ENCODE measurements at regions not wholly inside any gene's neighbourhood (a gene's known extent, or its start where the extent isn't known, plus 50 kb on each side); places are given as distances from the start of the nearest gene placed in this dataset.

DNA sequence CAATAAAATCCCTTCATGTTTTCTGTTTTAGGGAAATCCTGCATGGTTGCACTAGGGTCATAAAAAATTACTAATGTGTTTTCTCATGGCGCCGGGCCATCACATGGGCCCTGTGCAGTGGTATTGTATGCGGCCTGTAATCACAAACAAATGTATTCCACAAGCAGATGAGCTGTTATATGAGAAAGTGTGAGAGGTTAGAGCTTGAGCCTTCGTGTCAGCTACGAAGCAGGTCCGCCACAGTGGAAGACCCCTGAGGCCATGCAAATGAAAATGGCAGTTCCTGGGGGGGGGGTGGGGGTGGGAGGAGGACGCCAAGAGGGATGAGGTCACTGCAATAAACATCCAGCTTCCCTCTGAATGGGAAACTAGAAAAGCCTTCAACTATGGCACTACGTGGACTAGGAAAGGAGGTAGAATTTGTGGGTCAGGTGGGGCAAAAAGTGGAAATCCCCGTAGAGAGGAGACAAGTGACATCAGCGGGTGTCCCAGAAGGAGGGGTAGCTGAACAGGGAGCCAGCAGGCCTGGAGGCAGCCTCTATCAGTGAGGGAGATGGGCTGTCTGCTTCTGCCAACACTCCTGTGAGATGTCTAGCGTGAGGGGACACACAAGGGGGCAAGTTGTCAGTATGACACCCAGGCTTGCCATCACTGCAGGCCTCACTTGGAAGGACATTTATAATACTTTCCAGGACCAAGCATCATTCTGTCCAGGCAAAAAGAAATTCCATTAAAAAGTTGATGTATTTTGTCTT lies 130.3 kb upstream of the CTAGE1 start:
- no peak overlapping the region for H3K4me3 ChIP-seq (ENCODE audit: low read length)
- DNase-seq (ENCODE audit: low read depth): peak; percentile 82
- TF ChIP-seq, protein P1, sequence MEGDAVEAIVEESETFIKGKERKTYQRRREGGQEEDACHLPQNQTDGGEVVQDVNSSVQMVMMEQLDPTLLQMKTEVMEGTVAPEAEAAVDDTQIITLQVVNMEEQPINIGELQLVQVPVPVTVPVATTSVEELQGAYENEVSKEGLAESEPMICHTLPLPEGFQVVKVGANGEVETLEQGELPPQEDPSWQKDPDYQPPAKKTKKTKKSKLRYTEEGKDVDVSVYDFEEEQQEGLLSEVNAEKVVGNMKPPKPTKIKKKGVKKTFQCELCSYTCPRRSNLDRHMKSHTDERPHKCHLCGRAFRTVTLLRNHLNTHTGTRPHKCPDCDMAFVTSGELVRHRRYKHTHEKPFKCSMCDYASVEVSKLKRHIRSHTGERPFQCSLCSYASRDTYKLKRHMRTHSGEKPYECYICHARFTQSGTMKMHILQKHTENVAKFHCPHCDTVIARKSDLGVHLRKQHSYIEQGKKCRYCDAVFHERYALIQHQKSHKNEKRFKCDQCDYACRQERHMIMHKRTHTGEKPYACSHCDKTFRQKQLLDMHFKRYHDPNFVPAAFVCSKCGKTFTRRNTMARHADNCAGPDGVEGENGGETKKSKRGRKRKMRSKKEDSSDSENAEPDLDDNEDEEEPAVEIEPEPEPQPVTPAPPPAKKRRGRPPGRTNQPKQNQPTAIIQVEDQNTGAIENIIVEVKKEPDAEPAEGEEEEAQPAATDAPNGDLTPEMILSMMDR (conservative IDR thresholded peaks at IDR 0.05; ENCODE audit: low read length): no peak

DNA sequence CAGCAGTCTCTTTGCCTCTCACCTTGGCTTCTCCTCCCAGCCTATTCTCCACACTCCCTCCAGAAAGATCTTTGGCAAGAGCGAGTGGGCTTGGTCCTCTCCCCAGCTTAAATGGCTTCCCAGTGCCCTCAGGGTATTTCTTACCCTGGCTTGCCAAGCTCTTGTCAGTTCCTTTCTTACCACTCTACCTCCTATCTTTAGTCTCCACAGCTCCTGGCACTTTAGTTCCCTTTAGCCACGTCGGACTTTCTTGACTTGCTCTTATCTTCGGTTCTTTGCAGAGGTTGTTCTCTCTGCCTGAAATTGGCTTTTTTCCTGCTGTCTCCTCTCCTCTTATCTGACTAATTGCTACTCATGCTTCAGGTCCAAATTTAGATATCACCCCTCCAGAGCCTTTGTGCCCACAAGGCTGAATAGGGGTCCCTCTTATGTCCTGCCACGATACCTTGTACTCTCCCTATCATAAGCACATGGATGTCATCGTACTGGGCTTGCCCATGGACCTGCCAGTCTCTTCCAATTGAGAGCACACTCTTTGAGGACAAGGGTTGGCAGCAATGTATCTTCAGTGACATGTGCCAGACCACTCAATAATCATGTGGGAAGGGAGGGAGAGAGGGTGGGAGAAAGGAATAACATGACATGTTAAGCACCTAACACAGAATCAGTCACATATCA lies 131.7 kb upstream of the CTAGE1 start:
- no peak overlapping the region for H3K4me3 ChIP-seq (ENCODE audit: low read length)
- TF ChIP-seq, protein P1 (conservative IDR thresholded peaks at IDR 0.05; ENCODE audit: low read length): no peak
- no peak for DNase-seq (ENCODE audit: low read depth)

DNA sequence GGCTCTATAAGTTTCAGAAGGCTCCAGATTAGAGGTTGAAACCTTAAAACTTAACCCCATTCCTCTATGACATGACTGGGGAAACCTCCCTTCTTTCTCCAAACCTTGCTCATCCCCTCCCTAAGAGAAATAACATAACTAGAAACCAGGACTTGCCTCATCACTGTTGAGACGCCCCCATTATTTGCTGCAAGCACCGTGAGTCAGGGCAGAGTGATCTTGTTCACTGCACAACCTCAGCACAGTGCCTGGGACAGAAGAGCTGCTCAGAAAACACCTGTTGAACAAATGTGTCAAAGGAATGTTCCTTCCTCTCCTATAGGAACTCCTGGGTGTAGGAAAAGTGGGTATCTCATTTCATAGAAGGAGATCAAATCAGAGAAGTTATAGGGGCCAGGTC lies 132.7 kb upstream of the CTAGE1 start:
- TF ChIP-seq, protein P1 (conservative IDR thresholded peaks at IDR 0.05; ENCODE audit: low read length): no peak
- H3K4me3 ChIP-seq (ENCODE audit: low read length): no peak overlapping the region
- peak; percentile 33 for DNase-seq (ENCODE audit: low read depth)

DNA sequence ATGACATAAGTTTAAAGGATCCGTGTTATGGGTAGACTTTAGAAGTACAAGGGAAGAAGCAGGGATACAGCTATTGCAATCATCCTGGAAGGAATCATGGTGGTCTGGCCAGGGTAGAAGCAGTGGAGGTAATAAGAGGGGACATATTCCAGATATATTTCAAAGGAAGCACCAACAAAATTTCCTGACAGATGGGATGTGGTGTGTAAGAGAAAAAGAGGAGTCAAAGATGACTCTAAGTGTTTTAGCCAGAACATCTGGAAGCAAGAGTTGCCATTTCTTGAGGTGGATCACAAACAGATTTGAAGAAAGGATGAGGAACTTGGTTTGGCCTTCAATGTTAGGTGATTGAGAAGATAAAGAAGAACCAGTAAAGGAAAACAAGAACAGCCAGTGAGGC lies 133.1 kb upstream of the CTAGE1 start:
- TF ChIP-seq, protein P1 (conservative IDR thresholded peaks at IDR 0.05; ENCODE audit: low read length): no peak
- no peak for DNase-seq (ENCODE audit: low read depth)
- H3K4me3 ChIP-seq (ENCODE audit: low read length): no peak overlapping the region

DNA sequence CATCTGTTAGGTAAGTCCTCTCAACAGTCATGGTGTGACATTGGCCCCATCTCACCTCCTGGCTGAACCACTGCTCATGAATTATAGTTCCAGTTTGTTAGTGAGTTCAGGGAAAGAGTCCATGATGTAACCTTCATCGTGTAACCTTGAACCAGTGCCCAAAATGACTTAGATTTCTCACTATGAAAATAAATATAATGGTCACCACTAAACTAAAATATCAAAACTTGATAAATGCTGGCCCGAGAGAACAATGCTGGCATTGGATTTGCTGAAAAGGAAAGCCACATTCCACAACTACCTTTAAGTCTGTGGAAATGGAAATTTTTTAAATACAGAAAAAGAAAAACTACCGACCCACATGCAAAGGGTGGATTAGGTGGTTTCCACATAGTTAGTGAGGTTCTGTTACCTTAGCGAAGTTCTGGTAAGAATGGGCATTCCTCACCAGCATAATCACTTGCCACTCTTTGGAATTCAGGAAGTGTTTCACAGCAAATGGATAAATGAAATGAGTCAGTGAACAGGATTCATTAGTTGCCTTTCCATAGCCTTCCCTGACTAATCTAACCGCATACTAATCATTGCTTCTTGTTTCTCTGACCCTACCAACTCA lies 133.9 kb upstream of the CTAGE1 start:
- TF ChIP-seq, protein P1 (conservative IDR thresholded peaks at IDR 0.05; ENCODE audit: low read length): no peak
- H3K4me3 ChIP-seq (ENCODE audit: low read length): no peak overlapping the region
- peak; percentile 91 for DNase-seq (ENCODE audit: low read depth)

DNA sequence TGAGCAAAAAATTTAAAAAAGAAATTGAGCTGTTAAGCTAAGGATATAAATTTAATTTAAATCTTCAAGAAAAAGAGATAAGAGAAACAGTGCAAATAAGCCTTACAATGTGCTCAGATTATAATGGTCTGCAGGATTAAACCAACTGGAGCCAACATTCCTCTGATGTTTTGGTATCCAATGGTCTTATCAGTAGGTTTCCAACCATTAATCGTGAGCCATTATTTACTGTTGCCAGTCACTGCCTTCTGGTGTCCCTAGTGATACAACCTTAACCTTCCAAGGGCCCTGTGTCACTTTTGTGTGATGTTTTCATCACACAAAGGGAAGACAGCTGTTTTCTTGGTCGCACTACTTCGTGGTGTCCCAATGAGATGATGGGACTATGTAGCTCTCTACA lies 134.5 kb upstream of the CTAGE1 start:
- no peak for DNase-seq (ENCODE audit: low read depth)
- H3K4me3 ChIP-seq (ENCODE audit: low read length): no peak overlapping the region
- TF ChIP-seq, protein P1 (conservative IDR thresholded peaks at IDR 0.05; ENCODE audit: low read length): no peak
